ENCODE measurements at regions not wholly inside any gene's neighbourhood (a gene's known extent, or its start where the extent isn't known, plus 50 kb on each side); places are given as distances from the start of the nearest gene placed in this dataset.

DNA sequence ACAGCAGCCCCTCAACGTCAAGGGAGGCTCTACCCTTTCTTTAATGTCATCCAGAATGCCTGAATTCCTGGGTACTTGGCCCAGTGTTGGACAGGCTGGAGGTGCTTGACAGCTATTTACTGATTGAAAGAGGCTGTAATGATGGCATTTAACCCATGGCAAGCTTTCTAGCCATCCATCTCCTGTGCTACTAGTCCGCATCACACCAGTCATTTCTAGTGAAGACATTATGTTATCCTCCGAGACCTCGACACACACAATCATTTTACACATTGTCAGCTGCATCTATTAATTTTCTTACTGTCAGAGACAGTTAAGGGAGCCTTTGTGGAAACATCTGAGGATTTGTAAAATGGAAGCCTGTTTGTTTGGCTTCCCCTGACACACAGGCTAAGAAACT, 149.3 kb upstream of the FSTL4 start:
- 60% methylated on average over 4 of the region's 4 CpGs for WGBS
- H3K4me3 ChIP-seq = no peak overlapping the region
- no peaks in the 10 kb centered on the region for H3K9me3 ChIP-seq
- DNase-seq (ENCODE audit: extremely low spot score) = no peak
- intact Hi-C loops (cut with DNase I) = no loop called here
- no peak overlapping the region for H3K27ac ChIP-seq (replicated peaks in 1 of 4)
- TF ChIP-seq EP300 (IDR thresholded peaks at IDR 0.05) (no peak), POLR2A (IDR thresholded peaks at IDR 0.05; ENCODE audit: low read depth) (no peak), POLR2AphosphoS5 (IDR thresholded peaks at IDR 0.05) (no peak)
- TF ChIP-seq, protein P1, sequence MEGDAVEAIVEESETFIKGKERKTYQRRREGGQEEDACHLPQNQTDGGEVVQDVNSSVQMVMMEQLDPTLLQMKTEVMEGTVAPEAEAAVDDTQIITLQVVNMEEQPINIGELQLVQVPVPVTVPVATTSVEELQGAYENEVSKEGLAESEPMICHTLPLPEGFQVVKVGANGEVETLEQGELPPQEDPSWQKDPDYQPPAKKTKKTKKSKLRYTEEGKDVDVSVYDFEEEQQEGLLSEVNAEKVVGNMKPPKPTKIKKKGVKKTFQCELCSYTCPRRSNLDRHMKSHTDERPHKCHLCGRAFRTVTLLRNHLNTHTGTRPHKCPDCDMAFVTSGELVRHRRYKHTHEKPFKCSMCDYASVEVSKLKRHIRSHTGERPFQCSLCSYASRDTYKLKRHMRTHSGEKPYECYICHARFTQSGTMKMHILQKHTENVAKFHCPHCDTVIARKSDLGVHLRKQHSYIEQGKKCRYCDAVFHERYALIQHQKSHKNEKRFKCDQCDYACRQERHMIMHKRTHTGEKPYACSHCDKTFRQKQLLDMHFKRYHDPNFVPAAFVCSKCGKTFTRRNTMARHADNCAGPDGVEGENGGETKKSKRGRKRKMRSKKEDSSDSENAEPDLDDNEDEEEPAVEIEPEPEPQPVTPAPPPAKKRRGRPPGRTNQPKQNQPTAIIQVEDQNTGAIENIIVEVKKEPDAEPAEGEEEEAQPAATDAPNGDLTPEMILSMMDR (IDR thresholded peaks at IDR 0.05) = no peak
- H3K27me3 ChIP-seq = peaks cover 0 to 4% (median 0%) of the 10 kb centered on the region in 4 donors
- no peaks in the 10 kb centered on the region for H3K4me1 ChIP-seq
- H3K36me3 ChIP-seq = no peaks in the 10 kb centered on the region

DNA sequence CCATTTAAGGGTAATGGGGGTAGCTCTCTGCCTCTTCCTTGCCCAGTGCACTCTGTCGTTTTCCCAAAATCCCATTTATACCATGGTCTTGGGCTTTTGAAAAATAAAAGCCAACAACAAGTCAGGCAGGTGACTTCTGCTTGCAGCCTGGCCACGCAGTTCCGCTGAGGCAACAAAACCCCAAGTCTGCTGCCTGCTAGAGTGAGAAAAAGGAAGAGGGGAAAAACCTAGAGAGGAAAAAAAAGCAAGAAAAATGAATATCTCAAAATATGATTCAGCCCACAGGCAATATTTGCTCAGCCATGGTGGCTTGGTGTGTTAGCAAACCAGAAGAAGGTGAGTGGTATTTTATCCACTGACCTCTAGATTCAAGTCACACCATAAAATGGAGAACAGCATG, 148.2 kb upstream of the FSTL4 start:
- no peak for TF ChIP-seq EP300 (IDR thresholded peaks at IDR 0.05)
- TF ChIP-seq POLR2A (IDR thresholded peaks at IDR 0.05; ENCODE audit: low read depth) = no peak
- no peak for TF ChIP-seq POLR2AphosphoS5 (IDR thresholded peaks at IDR 0.05)
- TF ChIP-seq, protein P1 (IDR thresholded peaks at IDR 0.05) = no peak
- no peaks in the 10 kb centered on the region for H3K4me1 ChIP-seq
- intact Hi-C loops (cut with DNase I) = no loop called here
- no peaks in the 10 kb centered on the region for H3K9me3 ChIP-seq
- H3K27ac ChIP-seq (replicated peaks in 1 of 4) = no peak overlapping the region
- DNase-seq (ENCODE audit: extremely low spot score) = no peak
- H3K4me3 ChIP-seq = no peak overlapping the region
- H3K27me3 ChIP-seq = peaks cover 0 to 15% (median 0%) of the 10 kb centered on the region in 4 donors
- WGBS = 93% methylated on average over 3 of the region's 3 CpGs
- no peaks in the 10 kb centered on the region for H3K36me3 ChIP-seq

DNA sequence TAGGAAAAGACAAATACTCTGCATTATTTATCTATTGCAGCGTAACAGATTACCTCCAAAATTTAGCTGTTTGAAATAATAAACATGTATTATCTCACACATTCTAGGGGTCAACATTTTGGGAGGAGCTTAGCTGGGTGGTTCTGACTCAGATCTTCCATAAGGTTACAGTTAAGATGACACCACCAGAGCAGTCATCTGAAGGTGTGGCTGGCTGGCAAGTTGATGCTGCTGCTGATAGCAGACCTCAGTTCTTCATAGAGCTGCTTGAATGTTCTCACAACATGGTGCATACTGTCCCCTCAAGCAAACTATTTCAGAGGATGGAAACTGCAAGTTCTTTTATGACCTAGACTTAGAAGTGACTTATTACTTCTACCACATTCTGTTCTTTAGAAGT, 146.3 kb upstream of the FSTL4 start:
- H3K27ac ChIP-seq (replicated peaks in 1 of 4) = no peak overlapping the region
- H3K4me1 ChIP-seq = no peaks in the 10 kb centered on the region
- no peak overlapping the region for H3K4me3 ChIP-seq
- peaks cover 0 to 23% (median 0%) of the 10 kb centered on the region in 4 donors for H3K27me3 ChIP-seq
- DNase-seq (ENCODE audit: extremely low spot score) = no peak
- H3K9me3 ChIP-seq = no peaks in the 10 kb centered on the region
- intact Hi-C loops (cut with DNase I) = no loop called here
- 0% methylated on average over 1 of the region's 1 CpG for WGBS
- no peaks in the 10 kb centered on the region for H3K36me3 ChIP-seq
- no peak for TF ChIP-seq EP300 (IDR thresholded peaks at IDR 0.05)
- no peak for TF ChIP-seq POLR2AphosphoS5 (IDR thresholded peaks at IDR 0.05)
- TF ChIP-seq, protein P1 (IDR thresholded peaks at IDR 0.05) = no peak
- no peak for TF ChIP-seq POLR2A (IDR thresholded peaks at IDR 0.05; ENCODE audit: low read depth)

DNA sequence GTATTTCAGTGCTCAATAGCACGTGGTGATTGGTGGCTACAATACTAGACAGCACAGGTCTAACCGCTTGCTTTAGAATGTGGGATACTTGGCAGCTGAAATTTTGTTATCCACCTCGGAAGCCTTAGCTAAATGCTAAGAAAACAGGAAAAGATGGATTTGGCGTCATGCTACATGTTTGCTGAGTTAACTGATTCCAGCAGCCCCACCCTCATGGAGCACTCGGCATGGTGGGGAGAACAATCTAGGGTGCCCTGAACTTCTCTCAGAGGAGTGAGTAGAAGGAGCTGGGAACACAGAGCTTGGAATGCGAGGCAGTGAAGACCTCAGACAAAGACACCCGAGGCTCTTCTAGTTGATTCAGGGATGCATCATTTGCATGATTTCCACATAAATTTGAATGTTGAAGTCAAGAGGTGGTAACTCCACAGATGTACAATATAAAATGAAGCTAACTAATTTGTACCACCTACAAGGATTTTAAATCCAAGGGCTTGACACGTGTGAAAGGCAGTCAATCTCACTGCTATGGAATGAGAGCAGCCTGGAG, 145.1 kb upstream of the FSTL4 start:
- H3K27ac ChIP-seq (replicated peaks in 1 of 4) = no peak overlapping the region
- H3K4me3 ChIP-seq = no peak overlapping the region
- no peaks in the 10 kb centered on the region for H3K4me1 ChIP-seq
- no peaks in the 10 kb centered on the region for H3K36me3 ChIP-seq
- H3K9me3 ChIP-seq = no peaks in the 10 kb centered on the region
- H3K27me3 ChIP-seq = peaks cover 0 to 23% (median 0%) of the 10 kb centered on the region in 4 donors
- 70% methylated on average over 8 of the region's 8 CpGs for WGBS
- intact Hi-C loops (cut with DNase I) = no loop called here
- no peak for DNase-seq (ENCODE audit: extremely low spot score)
- TF ChIP-seq POLR2A (IDR thresholded peaks at IDR 0.05; ENCODE audit: low read depth) (no peak), EP300 (IDR thresholded peaks at IDR 0.05) (no peak), POLR2AphosphoS5 (IDR thresholded peaks at IDR 0.05) (no peak)
- TF ChIP-seq, protein P1 (IDR thresholded peaks at IDR 0.05) = no peak

DNA sequence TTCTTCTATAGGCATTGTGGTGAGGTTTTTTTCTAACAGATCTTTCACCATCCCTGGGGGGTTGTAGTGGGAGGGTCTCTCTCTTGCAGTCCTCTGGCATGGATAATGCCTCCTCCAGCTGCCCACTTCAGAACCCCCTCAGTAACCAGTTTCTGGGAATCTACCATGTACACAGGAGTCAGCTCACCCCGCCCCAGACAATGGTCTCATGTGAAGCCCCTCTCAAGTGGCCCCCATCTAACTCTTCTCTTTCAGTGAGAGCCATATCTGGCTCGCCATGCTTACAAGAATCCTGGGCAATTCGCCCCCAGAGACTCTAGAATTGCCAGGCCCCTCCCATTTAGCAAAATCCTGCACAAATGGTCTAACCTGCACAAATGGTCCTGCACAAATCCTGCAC, 144.4 kb upstream of the FSTL4 start:
- H3K36me3 ChIP-seq = no peaks in the 10 kb centered on the region
- H3K4me3 ChIP-seq = no peak overlapping the region
- no peak for DNase-seq (ENCODE audit: extremely low spot score)
- H3K4me1 ChIP-seq = no peaks in the 10 kb centered on the region
- no peak overlapping the region for H3K27ac ChIP-seq (replicated peaks in 1 of 4)
- 73% methylated on average over 3 of the region's 3 CpGs for WGBS
- no peaks in the 10 kb centered on the region for H3K9me3 ChIP-seq
- intact Hi-C loops (cut with DNase I) = no loop called here
- no peak for TF ChIP-seq EP300 (IDR thresholded peaks at IDR 0.05)
- no peak for TF ChIP-seq POLR2AphosphoS5 (IDR thresholded peaks at IDR 0.05)
- TF ChIP-seq, protein P1 (IDR thresholded peaks at IDR 0.05) = no peak
- TF ChIP-seq POLR2A (IDR thresholded peaks at IDR 0.05; ENCODE audit: low read depth) = no peak
- peaks cover 0 to 23% (median 0%) of the 10 kb centered on the region in 4 donors for H3K27me3 ChIP-seq
